Activated naive CD4-positive, alpha-beta T cell treated with Interleukin-2 at 50 U/mL for 16 hours (primary cell): ENCODE measurements at regions not wholly inside any gene's neighbourhood (a gene's known extent, or its start where the extent isn't known, plus 50 kb on each side); places are given as distances from the start of the nearest gene placed in this dataset.

ENCODE experiments used
- DNase-seq: peaks from one replicate; pipeline ENCODE4 v3.0.0-alpha.2; 2020

DNA sequence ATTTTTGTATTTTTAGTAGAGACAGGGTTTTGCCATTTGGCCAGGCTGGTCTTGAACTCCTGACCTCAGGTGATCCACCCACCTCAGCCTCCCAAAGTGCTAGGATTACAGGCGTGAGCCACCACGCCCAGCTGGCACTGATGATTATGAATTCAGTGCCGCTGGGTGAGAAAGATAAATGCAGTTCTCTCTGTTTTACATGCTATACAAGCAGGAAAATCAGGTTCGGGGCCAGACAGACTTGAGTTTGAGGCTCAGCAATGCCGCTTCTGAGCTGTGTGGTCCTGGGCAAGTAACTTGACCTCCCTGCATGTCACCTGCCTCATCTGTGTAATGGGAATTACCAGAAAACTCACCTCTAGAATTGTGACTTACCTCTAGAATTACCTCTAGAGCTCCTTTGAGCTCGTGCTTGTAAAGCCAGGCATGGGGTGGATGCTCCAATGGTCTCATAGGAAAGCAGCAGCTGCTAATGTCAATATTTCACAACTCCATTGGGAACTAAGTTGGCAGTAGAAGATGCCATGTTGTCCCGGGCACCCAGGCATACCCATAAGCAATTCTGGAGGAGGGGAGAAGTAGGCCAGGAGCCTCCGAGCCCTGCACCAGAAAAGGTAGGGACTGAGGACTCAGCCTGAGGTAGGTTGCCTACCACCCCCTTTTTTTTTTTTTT is 119.8 kb upstream of the SLC25A33 start:
- no peak for DNase-seq

DNA sequence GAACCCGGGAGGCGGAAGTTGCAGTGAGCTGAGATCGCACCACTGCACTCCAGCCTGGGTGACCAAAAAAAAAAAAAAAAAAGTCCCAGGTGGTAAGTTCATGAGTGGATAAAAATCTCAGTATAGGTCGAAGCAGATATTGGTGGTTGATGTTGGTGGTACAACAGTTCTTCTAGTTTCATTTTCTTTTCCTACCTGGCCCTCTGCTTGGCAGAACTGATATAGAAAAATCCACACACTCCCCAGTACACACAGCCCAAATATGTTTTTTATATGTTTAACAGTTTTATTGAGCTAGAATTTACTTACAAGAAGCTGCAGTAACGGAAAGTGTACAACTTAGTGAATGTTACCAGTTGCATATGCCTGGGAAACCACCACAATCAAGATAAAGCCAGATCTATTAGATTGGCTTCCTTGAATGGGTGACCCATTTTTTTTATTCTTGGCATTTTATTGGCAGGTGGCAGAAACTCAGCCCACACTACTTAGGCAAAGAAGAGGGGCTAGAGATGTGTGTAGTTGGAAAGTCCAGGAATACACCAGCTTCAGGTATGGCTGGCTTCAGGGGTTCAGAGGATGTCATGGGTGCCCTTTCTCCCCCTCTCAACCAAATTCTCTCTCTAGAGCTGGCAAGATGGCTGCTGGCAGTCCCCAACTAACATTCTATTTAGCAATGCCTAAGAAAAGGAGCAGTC is 118.3 kb upstream of the SLC25A33 start:
- DNase-seq = no peak

- no peak for DNase-seq
Measured at GRCh38 chr1:9421533-9421873, 117.8 kb upstream of the SLC25A33 start.

- DNase-seq = no peak
Measured at GRCh38 chr1:9422321-9422720, 116.9 kb upstream of the SLC25A33 start.

DNA sequence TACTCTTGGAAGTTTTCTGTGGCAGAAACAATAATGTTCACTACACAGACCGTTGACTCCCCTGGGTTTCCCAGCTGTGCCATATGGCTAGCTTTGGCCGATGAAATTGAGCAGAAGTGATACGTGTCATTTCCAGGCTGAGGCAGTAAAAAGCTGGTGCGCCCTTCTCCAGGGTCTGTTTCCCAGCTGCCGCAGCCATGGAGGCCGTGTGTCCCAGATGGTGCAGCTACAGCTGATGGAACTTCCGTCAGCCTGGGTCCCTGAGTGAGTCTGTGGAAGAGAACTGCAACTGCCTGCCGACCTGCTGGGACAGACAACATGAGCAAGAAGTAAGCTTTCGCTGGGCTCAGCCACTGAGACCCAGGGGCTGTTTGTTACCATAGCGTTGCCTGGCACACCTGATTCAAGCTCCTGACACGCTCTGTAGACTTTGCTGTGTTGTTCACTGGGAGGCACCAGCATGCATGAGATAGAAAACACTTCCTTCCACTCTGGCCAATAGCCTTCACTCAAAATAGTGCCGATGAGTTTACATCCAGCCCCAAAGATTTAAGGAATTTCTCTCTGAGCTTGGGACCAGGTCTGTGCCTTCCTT is 116.3 kb upstream of the SLC25A33 start:
- DNase-seq = no peak

- DNase-seq = no peak
Measured at GRCh38 chr1:9424261-9424660, 115.0 kb upstream of the SLC25A33 start.

DNA sequence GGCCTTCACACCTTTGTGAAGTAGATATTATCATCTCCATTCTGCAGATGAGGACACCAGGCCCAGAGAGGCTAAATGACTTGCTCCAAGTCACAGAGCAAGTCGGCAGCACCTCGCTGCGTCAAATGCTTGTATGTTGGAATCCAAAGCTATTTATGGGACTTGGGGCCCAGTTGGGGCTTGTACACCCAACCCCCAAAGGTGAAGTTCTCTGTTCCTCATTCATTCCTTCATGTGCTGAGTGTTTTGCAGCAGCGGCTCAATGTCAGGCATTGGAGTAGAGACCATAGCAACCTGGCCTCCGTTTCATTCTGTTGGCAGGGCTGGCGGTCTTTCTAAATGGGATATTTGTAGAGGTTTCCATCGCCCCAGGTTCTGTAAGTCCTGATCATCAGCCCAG is 113.4 kb upstream of the SLC25A33 start:
- DNase-seq = no peak

DNA sequence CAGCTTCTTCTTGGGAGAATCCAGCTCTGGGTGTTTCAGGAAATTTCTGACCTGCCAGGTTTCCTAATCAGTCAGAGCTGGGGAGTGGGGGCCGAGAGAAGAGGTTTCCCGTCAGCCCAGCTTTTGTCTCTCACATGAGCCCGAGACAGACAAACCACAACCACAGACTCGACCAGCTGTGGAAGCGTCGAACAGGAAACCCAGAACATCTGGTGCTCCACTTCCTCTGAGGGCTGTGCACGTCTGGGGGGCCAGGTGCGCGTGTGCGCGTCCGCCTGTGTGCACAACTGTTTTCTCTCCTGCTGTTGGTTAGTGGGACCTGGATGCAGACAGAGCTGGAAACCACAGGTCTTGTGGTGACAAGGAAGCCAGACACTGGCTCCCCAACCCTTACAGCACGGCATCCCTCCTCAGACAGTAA is 113.0 kb upstream of the SLC25A33 start:
- peak; percentile 66 for DNase-seq

GRCh38 chr1:9427388-9427787 is 111.9 kb upstream of the SLC25A33 start:
- DNase-seq = no peak

- peak; percentile 100 for DNase-seq
Measured at GRCh38 chr1:9428601-9429341, 110.5 kb upstream of the SLC25A33 start.

DNA sequence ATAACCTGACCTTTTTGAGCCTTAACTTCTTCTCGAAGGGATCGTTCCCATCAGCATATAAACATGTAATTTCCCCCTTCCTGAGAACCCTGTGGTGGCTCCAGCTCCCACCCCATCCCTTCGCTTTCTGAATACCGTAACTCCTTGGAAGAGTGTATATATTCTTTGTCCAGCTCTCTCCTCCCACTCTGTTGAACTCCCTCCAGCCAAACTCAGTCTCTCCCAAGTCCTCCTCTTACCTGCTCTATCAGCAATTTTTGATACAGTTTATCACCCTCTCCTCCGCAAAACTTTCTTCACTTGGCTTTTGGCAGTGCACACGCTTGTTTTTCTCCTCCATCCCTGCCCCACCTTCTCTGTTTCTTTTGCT is 109.9 kb upstream of the SLC25A33 start:
- no peak for DNase-seq

DNA sequence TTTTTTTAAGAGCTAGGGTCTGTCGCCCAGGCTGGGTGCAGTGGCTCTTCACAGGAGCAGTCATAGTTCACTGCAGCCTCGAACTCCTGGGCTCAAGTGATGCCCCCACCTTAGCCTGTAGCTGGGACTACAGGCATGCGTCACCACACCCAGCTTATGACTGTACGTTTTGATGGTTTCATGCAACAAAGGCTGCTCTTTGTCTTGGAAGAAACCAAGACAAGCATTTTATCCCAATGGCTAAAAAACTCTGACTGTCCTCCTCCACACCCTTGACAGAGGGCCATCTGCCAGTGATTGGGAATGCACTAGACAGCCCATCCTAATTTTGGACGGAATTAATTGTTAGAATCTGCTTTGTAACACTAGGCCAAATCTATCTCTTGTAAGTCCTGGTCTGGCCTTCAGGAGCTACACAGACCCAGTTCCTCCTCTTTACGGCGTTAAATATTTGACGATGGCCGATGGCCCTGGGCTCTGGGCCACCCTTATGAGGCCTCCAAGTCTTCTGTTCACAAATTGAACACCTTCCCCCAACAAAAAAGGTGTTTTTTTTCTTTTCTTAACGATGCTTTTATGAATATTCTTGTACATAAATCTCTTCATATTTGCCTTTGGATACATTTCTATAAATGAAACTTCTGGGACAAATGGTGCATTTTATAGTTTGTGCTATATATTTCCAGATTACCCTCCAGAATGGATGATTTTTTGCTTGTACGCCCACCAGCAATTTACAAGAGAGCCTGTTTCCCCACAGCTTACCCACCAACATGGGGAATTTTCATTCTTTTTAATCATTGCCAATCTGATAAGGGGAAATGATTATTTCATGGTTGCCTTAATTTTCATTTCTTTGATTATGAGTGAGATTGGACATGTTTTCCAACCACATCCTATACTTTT is 104.8 kb upstream of the SLC25A33 start:
- no peak for DNase-seq

- no peak for DNase-seq
Measured at GRCh38 chr1:9435153-9435636, 104.1 kb upstream of the SLC25A33 start.

DNA sequence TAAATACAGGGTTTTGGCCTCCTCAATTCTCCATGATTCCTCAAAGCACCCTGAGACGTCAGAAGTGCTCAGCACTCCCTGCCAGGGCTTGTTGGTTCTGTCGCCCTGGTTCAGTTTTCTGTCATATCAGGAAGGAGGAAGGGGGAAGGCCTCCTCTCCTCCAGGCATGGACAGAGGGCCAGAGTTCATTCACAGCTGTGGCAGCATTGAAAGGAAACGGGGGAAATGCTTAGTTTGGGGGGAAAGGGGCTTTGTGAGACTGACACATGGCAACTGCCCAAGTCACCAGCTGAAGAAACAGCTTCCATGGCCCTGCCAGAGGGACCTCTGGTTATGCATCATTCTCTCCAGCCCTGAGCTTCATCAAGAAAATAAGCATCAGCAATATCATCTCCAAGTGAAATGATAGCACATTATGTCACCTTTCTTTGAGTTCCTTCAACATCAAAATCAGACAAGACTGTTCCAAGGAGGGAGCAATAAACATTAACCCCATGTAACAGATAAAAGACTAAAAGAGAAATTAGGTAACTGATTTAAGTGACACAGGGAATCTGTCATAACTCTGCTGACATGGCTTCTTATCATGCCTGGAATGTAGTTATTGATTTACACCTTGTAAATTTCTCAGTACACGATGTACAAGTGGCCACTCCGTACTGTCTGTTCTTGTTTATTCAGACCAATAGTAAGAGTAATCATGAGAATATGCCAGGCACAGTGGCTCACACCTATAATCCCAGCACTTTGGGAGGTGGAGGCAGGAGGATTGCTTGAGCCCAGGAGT is 103.2 kb upstream of the SLC25A33 start:
- DNase-seq = no peak

GRCh38 chr1:9437961-9438430 is 101.3 kb upstream of the SLC25A33 start:
- no peak for DNase-seq

DNA sequence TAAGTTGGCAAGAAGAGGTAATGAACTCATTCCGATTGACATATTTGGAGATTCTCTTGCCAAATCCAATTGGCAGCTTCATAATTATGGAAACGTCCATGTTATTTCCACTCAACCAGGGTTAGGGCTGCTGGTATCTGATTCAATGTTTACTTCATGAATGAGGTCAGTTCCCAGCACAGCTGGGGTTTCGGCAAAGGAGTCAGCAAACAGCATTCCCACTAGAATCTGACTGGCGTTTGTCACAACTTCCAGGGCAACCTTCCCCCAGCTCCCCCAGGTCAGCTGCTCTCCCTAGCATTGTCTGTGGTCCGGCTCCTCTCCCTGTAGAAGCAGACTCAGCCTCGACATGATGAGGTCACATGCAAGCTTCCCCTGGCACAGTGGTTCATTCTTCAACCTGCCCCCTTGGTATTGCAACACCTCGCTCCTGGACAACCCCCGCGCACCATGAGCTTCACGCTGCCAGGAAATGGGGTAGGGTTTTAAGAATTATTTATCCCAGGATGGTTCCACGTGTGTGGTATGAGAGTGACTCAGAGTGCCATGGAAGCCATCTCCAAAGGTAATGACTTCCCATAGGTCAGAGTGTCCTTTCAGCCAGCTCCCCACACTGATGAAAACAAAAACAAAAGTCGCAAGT is 100.7 kb upstream of the SLC25A33 start:
- no peak for DNase-seq

DNA sequence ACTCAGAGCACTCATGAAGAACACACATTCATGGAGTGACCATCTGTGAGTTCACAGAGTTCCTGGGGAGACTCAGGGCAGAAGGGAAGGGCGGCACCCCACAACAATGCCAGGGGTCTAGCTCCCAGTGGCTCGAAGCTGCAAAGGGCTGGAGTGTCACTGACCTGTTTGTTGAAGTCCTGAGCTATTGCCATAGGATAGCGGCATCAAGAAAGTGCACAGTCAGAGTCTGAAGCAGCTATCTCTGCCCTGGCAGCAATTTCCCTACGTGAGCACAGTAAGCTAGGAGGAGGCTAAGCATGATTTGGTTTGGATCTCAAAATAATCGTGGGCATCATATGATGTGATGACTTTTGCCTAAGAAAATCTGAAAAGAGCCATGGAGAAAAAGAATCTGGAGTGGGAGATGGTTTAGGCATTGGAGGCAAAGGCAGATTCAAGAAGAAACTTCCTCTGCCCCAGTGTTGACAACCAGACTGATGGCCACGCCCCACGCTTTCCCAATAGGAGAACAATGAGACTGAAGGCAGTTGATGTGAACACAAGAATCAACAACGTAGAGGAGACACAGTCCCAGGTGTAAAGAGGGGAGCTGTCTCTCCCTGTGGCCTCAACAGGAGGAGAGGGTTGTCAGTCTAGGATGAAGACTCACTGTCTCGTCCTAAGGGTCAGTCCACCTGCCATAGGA is 100.0 kb upstream of the SLC25A33 start:
- DNase-seq = no peak

GRCh38 chr1:9440261-9440660 is 99.0 kb upstream of the SLC25A33 start:
- no peak for DNase-seq

GRCh38 chr1:9440763-9441194 is 98.5 kb upstream of the SLC25A33 start:
- DNase-seq = no peak

GRCh38 chr1:9441451-9442133 is 97.7 kb upstream of the SLC25A33 start:
- DNase-seq = no peak
